ENCODE measurements at regions not wholly inside any gene's neighbourhood (a gene's known extent, or its start where the extent isn't known, plus 50 kb on each side); places are given as distances from the start of the nearest gene placed in this dataset.

GRCh38 chr9:121550569-121551512 lies 51.2 kb upstream of the GGTA1 start (continued):
- TF ChIP-seq U2AF2 (IDR thresholded peaks at IDR 0.05; ENCODE audit: low read depth, low read length) (no peak), PHF5A (CRISPR knock-in tag; IDR thresholded peaks at IDR 0.05; ENCODE audit: low read depth, unreplicated experiment) (no peak), TEAD3 (CRISPR knock-in tag; optimal IDR thresholded peaks at IDR 0.05; ENCODE audit: borderline replicate concordance) (peak; percentile 37), MXD1 (CRISPR knock-in tag; IDR thresholded peaks at IDR 0.05) (no peak), SALL1 (CRISPR knock-in tag; IDR thresholded peaks at IDR 0.05) (peak; percentile 66), DNMT1 (CRISPR knock-in tag; IDR thresholded peaks at IDR 0.05) (no peak), MAFK (conservative IDR thresholded peaks at IDR 0.05 in 1 of 2, IDR thresholded peaks at IDR 0.05 in 1 of 2; ENCODE audit: low read length in 2 of 2) (no peak), SOX13 (IDR thresholded peaks at IDR 0.05) (no peak), SOX13 (CRISPR knock-in tag; conservative IDR thresholded peaks at IDR 0.05 in 1 of 2, IDR thresholded peaks at IDR 0.05 in 1 of 2) (0 out of 4 replicates have a peak, but pooled peaks of 1 of the 2 experiments have one; percentile 18), GLI4 (CRISPR knock-in tag; IDR thresholded peaks at IDR 0.05; ENCODE audit: borderline replicate concordance) (no peak), PCBP2 (optimal IDR thresholded peaks at IDR 0.05; ENCODE audit: low read depth, low read length, poor library complexity, severe bottlenecking) (no peak), ZMYM4 (CRISPR knock-in tag; IDR thresholded peaks at IDR 0.05) (no peak), ZNF142 (CRISPR knock-in tag; IDR thresholded peaks at IDR 0.05) (no peak), ZBTB34 (CRISPR knock-in tag; IDR thresholded peaks at IDR 0.05) (no peak), ZNF687 (CRISPR knock-in tag; IDR thresholded peaks at IDR 0.05) (peak; percentile 64), ZNF672 (CRISPR knock-in tag; IDR thresholded peaks at IDR 0.05) (peak; percentile 96), PHF21A (CRISPR knock-in tag; IDR thresholded peaks at IDR 0.05) (no peak)
